DND-41 (cell line): ENCODE measurements at regions not wholly inside any gene's neighbourhood (a gene's known extent, or its start where the extent isn't known, plus 50 kb on each side); places are given as distances from the start of the nearest gene placed in this dataset.

Experiments used
- ATAC-seq: fragments of 200-7000 bp; cut with Tn5 transposase; 3 replicates; pipeline ENCODE4 v1.9.1; 2021; ENCODE audit warnings: low read depth; ENCODE audit not compliant: insufficient read depth
- DNase-seq: peaks from one replicate; pipeline ENCODE4 v3.0.0-alpha.2; 2020
- H2AFZ ChIP-seq: 2 replicates; pipeline ENCODE4 v1.6.0; 2012; ENCODE audit warnings: low read depth, low read length
- H3K27ac ChIP-seq: 2 replicates; pipeline ENCODE4 v1.5.1; 2012; ENCODE audit warnings: low read length, inconsistent platforms
- H3K27me3 ChIP-seq: fragments of 200-600 bp; sonication (generic); 2 replicates; pipeline ENCODE4 v1.6.0; 2012; ENCODE audit warnings: low read length, mild to moderate bottlenecking, inconsistent platforms; ENCODE audit not compliant: insufficient read depth, poor library complexity
- H3K36me3 ChIP-seq: 2 replicates; pipeline ENCODE4 v1.5.1; 2012; ENCODE audit warnings: low read length, inconsistent platforms; ENCODE audit not compliant: insufficient read depth
- H3K4me1 ChIP-seq: 2 replicates; pipeline ENCODE4 v1.5.1; 2012; ENCODE audit warnings: mild to moderate bottlenecking, low read length; ENCODE audit not compliant: insufficient read depth
- H3K4me2 ChIP-seq: 2 replicates; pipeline ENCODE4 v1.6.0; 2012; ENCODE audit warnings: mild to moderate bottlenecking, moderate library complexity, low read length, inconsistent platforms; ENCODE audit not compliant: insufficient read depth
- H3K4me3 ChIP-seq, 2 experiments: fragments of 200-600 bp in 1 of 2; shearing (Covaris generic) in 1 of 2; 2 replicates each; pipeline ENCODE4 v1.5.1; 2012 to 2016; ENCODE audit warnings: inconsistent platforms in 2 of 2, low read length in 2 of 2, mild to moderate bottlenecking in 2 of 2, low read depth in 1 of 2, moderate library complexity in 1 of 2
- H3K79me2 ChIP-seq: 2 replicates; pipeline ENCODE4 v1.6.0; 2012; ENCODE audit warnings: low read length, inconsistent platforms; ENCODE audit not compliant: insufficient read depth
- H3K9ac ChIP-seq: 2 replicates; pipeline ENCODE4 v1.6.0; 2012; ENCODE audit warnings: low read depth, mild to moderate bottlenecking, inconsistent platforms, low read length, moderate library complexity
- H3K9me3 ChIP-seq: 2 replicates; pipeline ENCODE4 v1.5.1; 2012; ENCODE audit warnings: low read length, moderate library complexity, mild to moderate bottlenecking, inconsistent platforms; ENCODE audit not compliant: insufficient read depth, severe bottlenecking
- H4K20me1 ChIP-seq: 2 replicates; pipeline ENCODE4 v1.6.0; 2012; ENCODE audit warnings: low read length; ENCODE audit not compliant: insufficient read depth
- EZH2 ChIP-seq: IDR thresholded peaks from 3 replicates; pipeline ENCODE4 v1.6.1; 2012; ENCODE audit warnings: borderline replicate concordance, low read depth, mild to moderate bottlenecking, moderate library complexity, low read length, inconsistent platforms; ENCODE audit not compliant: severe bottlenecking
- TF ChIP-seq, protein P1 (sequence below): IDR thresholded peaks from 2 replicates; pipeline ENCODE4 v1.5.1; 2012; ENCODE audit warnings: borderline replicate concordance, low read length, moderate library complexity, mild to moderate bottlenecking; ENCODE audit not compliant: poor library complexity, severe bottlenecking; ENCODE audit errors: extremely low read depth

DNA sequence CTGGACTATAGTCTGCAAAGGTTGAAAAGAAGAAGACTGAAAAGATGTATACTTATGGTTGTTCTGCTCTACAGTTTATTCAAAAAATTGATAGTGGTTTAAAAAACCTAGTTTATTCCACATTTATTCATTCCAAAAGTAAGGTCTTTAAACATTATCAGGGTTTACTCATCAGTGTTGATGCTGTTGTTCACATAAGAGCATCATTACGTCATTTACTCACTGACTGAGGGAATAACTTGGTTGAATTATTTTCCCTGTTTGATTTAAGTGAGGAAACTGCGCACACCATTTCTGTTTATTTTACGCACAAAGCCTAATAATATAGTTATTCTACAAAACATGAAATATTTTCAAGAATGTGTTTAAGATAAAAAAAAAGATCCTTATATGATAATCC lies 303.1 kb upstream of the PRKD1 start:
- Histone ChIP-seq H3K4me1 (no peaks in the 10 kb centered on the region), H3K4me3 (no peak overlapping the region), H3K9ac (no peak overlapping the region), H3K4me2 (no peak overlapping the region), H3K27me3 (no peaks in the 10 kb centered on the region), H3K36me3 (no peaks in the 10 kb centered on the region), H2AFZ (no peak overlapping the region), H4K20me1 (no peaks in the 10 kb centered on the region), H3K27ac (no peak overlapping the region), H3K9me3 (no peaks in the 10 kb centered on the region), H3K79me2 (no peaks in the 10 kb centered on the region)
- TF ChIP-seq, protein P1, sequence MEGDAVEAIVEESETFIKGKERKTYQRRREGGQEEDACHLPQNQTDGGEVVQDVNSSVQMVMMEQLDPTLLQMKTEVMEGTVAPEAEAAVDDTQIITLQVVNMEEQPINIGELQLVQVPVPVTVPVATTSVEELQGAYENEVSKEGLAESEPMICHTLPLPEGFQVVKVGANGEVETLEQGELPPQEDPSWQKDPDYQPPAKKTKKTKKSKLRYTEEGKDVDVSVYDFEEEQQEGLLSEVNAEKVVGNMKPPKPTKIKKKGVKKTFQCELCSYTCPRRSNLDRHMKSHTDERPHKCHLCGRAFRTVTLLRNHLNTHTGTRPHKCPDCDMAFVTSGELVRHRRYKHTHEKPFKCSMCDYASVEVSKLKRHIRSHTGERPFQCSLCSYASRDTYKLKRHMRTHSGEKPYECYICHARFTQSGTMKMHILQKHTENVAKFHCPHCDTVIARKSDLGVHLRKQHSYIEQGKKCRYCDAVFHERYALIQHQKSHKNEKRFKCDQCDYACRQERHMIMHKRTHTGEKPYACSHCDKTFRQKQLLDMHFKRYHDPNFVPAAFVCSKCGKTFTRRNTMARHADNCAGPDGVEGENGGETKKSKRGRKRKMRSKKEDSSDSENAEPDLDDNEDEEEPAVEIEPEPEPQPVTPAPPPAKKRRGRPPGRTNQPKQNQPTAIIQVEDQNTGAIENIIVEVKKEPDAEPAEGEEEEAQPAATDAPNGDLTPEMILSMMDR: no peak
- no peak for TF ChIP-seq EZH2
- DNase-seq: no peak
- no peak for ATAC-seq

DNA sequence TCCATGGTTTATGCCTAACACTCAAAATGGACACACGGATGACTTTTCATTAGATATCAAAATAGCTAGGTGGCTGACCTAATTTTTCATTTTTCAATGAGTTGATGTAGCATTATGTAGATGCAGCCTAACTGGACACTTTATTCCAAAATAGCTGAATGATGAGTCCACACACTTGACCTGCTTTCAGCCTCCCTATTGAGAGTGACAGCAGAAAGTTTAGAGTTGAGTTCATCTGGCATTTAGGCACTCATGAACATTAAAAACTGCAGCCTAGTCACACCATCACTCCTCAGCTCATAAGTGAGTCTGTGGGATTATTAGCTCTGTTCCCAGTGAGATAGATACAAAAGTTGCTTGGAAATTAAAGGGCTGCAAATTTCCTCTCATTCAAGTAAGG lies 307.3 kb upstream of the PRKD1 start:
- no peaks in the 10 kb centered on the region for H3K4me1 ChIP-seq
- H3K4me2 ChIP-seq: no peak overlapping the region
- no peak overlapping the region for H2AFZ ChIP-seq
- no peaks in the 10 kb centered on the region for H3K27me3 ChIP-seq
- no peaks in the 10 kb centered on the region for H3K9me3 ChIP-seq
- TF ChIP-seq, protein P1: no peak
- no peaks in the 10 kb centered on the region for H3K36me3 ChIP-seq
- no peaks in the 10 kb centered on the region for H3K79me2 ChIP-seq
- no peak overlapping the region for H3K9ac ChIP-seq
- no peak overlapping the region for H3K27ac ChIP-seq
- DNase-seq (no peak), ATAC-seq (no peak)
- H3K4me3 ChIP-seq: no peak overlapping the region
- H4K20me1 ChIP-seq: no peaks in the 10 kb centered on the region

DNA sequence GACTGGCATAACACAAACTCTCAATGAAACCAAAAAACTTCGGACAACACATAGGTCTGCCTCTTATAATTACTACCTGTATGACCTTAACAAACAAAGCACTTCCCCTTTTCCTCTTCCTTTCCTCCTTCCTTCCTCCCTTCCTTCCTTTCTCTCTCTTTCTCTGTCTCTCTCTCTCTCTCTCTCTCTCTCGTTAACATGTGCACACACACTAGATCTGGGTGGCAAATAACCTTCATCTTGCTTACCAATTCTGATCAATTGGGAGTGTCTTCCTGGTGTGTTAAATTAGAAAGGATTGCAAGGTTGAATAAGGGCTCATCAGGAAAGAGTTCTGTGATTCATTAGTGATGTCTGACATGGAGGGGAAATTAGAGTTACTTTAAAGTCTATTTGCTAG lies 307.8 kb upstream of the PRKD1 start:
- Histone ChIP-seq H2AFZ (no peak overlapping the region), H3K9ac (no peak overlapping the region), H3K79me2 (no peaks in the 10 kb centered on the region), H3K9me3 (no peaks in the 10 kb centered on the region), H3K4me2 (no peak overlapping the region), H4K20me1 (no peaks in the 10 kb centered on the region), H3K36me3 (no peaks in the 10 kb centered on the region), H3K4me1 (no peaks in the 10 kb centered on the region), H3K4me3 (no peak overlapping the region), H3K27ac (no peak overlapping the region), H3K27me3 (no peaks in the 10 kb centered on the region)
- DNase-seq: no peak
- ATAC-seq: no peak
- TF ChIP-seq, protein P1: no peak
- TF ChIP-seq EZH2: no peak

DNA sequence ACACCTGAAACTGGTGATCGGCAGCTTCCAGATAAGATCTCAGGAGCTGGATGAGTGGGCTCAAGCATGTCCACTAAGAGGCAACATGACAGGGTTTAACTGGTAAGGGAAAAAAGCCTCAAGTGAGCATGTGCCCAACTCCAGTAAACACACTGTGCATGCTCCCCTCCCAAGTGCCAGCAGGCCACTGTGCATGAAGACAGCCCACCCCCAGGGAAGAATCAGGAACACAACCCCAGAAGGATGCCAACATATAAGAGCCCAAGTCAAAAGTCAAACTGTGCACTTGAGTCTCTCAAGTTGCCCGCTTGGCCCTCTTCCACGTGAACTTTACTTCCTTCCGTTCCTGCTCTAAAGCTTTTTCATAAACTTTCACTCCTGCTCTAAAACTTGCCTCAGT lies 311.3 kb upstream of the PRKD1 start:
- Histone ChIP-seq H2AFZ (no peak overlapping the region), H3K27ac (no peak overlapping the region), H3K79me2 (no peaks in the 10 kb centered on the region), H3K9ac (no peak overlapping the region), H3K27me3 (no peaks in the 10 kb centered on the region), H3K4me1 (no peaks in the 10 kb centered on the region), H3K4me3 (no peak overlapping the region), H3K36me3 (no peaks in the 10 kb centered on the region), H3K4me2 (no peak overlapping the region), H4K20me1 (no peaks in the 10 kb centered on the region), H3K9me3 (no peaks in the 10 kb centered on the region)
- ATAC-seq (no peak), DNase-seq (no peak)
- TF ChIP-seq, protein P1: no peak
- TF ChIP-seq EZH2: no peak
